Aorta (tissue), 5 donors: ENCODE measurements at regions not wholly inside any gene's neighbourhood (a gene's known extent, or its start where the extent isn't known, plus 50 kb on each side); places are given as distances from the start of the nearest gene placed in this dataset.

Experiments
- ATAC-seq: fragments of 200-7000 bp; cut with Tn5 transposase; one replicate; pipeline ENCODE4 v1.9.1; 2022; ENCODE audit warnings: moderate library complexity; ENCODE audit not compliant: low FRiP score
- DNase-seq, 2 donors: peaks; one replicate each; pipeline ENCODE4 v3.0.0-alpha.2; 2020
- H3K27ac ChIP-seq, 2 donors: one replicate each; pipeline ENCODE4 v1.5.1; 2013; ENCODE audit warnings: low read length in 2 of 2, mild to moderate bottlenecking in 2 of 2, moderate library complexity in 2 of 2, control low read depth in 1 of 2, inconsistent platforms in 1 of 2, low read depth in 1 of 2
- H3K27me3 ChIP-seq, 2 donors: one replicate each; pipeline ENCODE4 v1.6.1; 2013; ENCODE audit warnings: control low read depth in 1 of 2, low read length in 1 of 2, mild to moderate bottlenecking in 1 of 2, moderate library complexity in 1 of 2; ENCODE audit not compliant: insufficient read depth in 2 of 2, control insufficient read depth in 1 of 2
- H3K36me3 ChIP-seq, 2 donors: one replicate each; pipeline ENCODE4 v1.6.1; 2013; ENCODE audit warnings: control low read depth in 1 of 2, low read length in 1 of 2, mild to moderate bottlenecking in 1 of 2; ENCODE audit not compliant: insufficient read depth in 2 of 2, control insufficient read depth in 1 of 2
- H3K4me1 ChIP-seq, 2 donors: one replicate each; pipeline ENCODE4 v1.6.1; 2013; ENCODE audit warnings: low read length in 2 of 2, control low read depth in 1 of 2, mild to moderate bottlenecking in 1 of 2, moderate library complexity in 1 of 2; ENCODE audit not compliant: insufficient read depth in 2 of 2, control insufficient read depth in 1 of 2
- H3K4me3 ChIP-seq, 2 donors: one replicate each; pipeline ENCODE4 v1.5.1; 2013; ENCODE audit warnings: low read length in 2 of 2, control low read depth in 1 of 2, mild to moderate bottlenecking in 1 of 2
- H3K9me3 ChIP-seq: one replicate; pipeline ENCODE4 v1.6.1; 2013; ENCODE audit warnings: mild to moderate bottlenecking, low read length; ENCODE audit not compliant: control insufficient read depth
- WGBS, 2 donors: extraction: QIAGEN DNeasy Blood & Tissue Kit; methylation state at CpG; one replicate each; pipeline ENCODE4 v1.1.7; 2013; 5-methylcytosine and 5-hydroxymethylcytosine counted together
- intact Hi-C, 2 donors: fragments of 100-400 bp; cut with DNase I; formaldehyde crosslinking; loops; one replicate each; pipeline versions ENCODE4 v1.14.2 to v1.15.0; 2022
- donor health status: healthy with polysubstance abuse.
- donor health status: Bipolar disorder and iron deficiency.
- donor health status: DM: no; HTN: no; CAD: no.
- donor health status: DM: no; HTN: no; CAD: no.
- donor health status: DM: yes; HTN: yes; CAD: no.

GRCh38 chr6:126803769-126804168 lies 314.7 kb upstream of the RSPO3 start:
- no peaks in the 10 kb centered on the region for H3K9me3 ChIP-seq
- H3K27me3 ChIP-seq = no peaks in the 10 kb centered on the region
- ATAC-seq (no peak), DNase-seq (no peak)
- no peaks in the 10 kb centered on the region for H3K4me1 ChIP-seq
- intact Hi-C loops = loop anchor here in 1 of 2 donors (10.0 kb wide), 1 partner anchor 321 kb away; no protein-coding TSS in a partner anchor
- no peak overlapping the region for H3K4me3 ChIP-seq
- no peak overlapping the region for H3K27ac ChIP-seq
- H3K36me3 ChIP-seq = no peaks in the 10 kb centered on the region
- 37 to 49% methylated on average over 3 of the region's 3 CpGs for whole genome bisulfite sequencing, 2 donors

GRCh38 chr6:126804332-126805064 lies 314.0 kb upstream of the RSPO3 start:
- Histone ChIP-seq H3K36me3 (no peaks in the 10 kb centered on the region), H3K27me3 (no peaks in the 10 kb centered on the region), H3K4me3 (no peak overlapping the region), H3K9me3 (no peaks in the 10 kb centered on the region), H3K4me1 (no peaks in the 10 kb centered on the region), H3K27ac (no peak overlapping the region)
- 28 to 30% methylated on average over 5 of the region's 5 CpGs for WGBS, 2 donors
- no peak for DNase-seq
- intact Hi-C loops = loop anchor here in 1 of 2 donors (10.0 kb wide), 1 partner anchor 320 kb away; no protein-coding TSS in a partner anchor
- ATAC-seq = peak; percentile 72

- H3K27me3 ChIP-seq = no peaks in the 10 kb centered on the region
- intact Hi-C loops = loop anchor here in 1 of 2 donors (10.0 kb wide), 1 partner anchor 319 kb away; no protein-coding TSS in a partner anchor
- H3K36me3 ChIP-seq = no peaks in the 10 kb centered on the region
- H3K27ac ChIP-seq = no peak overlapping the region
- no peaks in the 10 kb centered on the region for H3K4me1 ChIP-seq
- H3K9me3 ChIP-seq = no peaks in the 10 kb centered on the region
- WGBS, 2 donors = 7 to 9% methylated on average over 1 of the region's 1 CpG
- no peak for DNase-seq
- H3K4me3 ChIP-seq = no peak overlapping the region
- no peak for ATAC-seq
Observed at GRCh38 chr6:126805861-126806260, 312.6 kb upstream of the RSPO3 start.

- no peak overlapping the region for H3K4me3 ChIP-seq
- DNase-seq = no peak
- H3K36me3 ChIP-seq = no peaks in the 10 kb centered on the region
- intact Hi-C loops = loop anchor here in 1 of 2 donors (10.0 kb wide), 1 partner anchor 317 kb away; no protein-coding TSS in a partner anchor
- no peak for ATAC-seq
- no peak overlapping the region for H3K27ac ChIP-seq
- WGBS, 2 donors = 90 to 94% methylated on average over 1 of the region's 1 CpG
- H3K27me3 ChIP-seq = no peaks in the 10 kb centered on the region
- no peaks in the 10 kb centered on the region for H3K4me1 ChIP-seq
- H3K9me3 ChIP-seq = no peaks in the 10 kb centered on the region
Observed at GRCh38 chr6:126807876-126808275, 310.6 kb upstream of the RSPO3 start.

GRCh38 chr6:126811321-126811720 lies 307.1 kb upstream of the RSPO3 start:
- Histone ChIP-seq H3K27ac (no peak overlapping the region), H3K4me1 (no peaks in the 10 kb centered on the region), H3K9me3 (no peaks in the 10 kb centered on the region), H3K36me3 (no peaks in the 10 kb centered on the region), H3K27me3 (no peaks in the 10 kb centered on the region), H3K4me3 (no peak overlapping the region)
- DNase-seq = no peak
- WGBS, 2 donors = 3 to 5% methylated on average over 3 of the region's 3 CpGs
- ATAC-seq = peak; percentile 72
- intact Hi-C loops = no loop called here

GRCh38 chr6:126812010-126812409 lies 306.5 kb upstream of the RSPO3 start:
- no peaks in the 10 kb centered on the region for H3K27me3 ChIP-seq
- no peaks in the 10 kb centered on the region for H3K36me3 ChIP-seq
- H3K9me3 ChIP-seq = no peaks in the 10 kb centered on the region
- DNase-seq = no peak
- no peak overlapping the region for H3K4me3 ChIP-seq
- WGBS, 2 donors = 19 to 25% methylated on average over 3 of the region's 3 CpGs
- intact Hi-C loops = no loop called here
- H3K4me1 ChIP-seq = no peaks in the 10 kb centered on the region
- H3K27ac ChIP-seq = no peak overlapping the region
- no peak for ATAC-seq

GRCh38 chr6:126812651-126813050 lies 305.8 kb upstream of the RSPO3 start:
- H3K9me3 ChIP-seq = no peaks in the 10 kb centered on the region
- H3K27ac ChIP-seq = no peak overlapping the region
- no peaks in the 10 kb centered on the region for H3K27me3 ChIP-seq
- intact Hi-C loops = no loop called here
- peak; percentile 19 for ATAC-seq
- 30 to 40% methylated on average over 1 of the region's 1 CpG for WGBS, 2 donors
- DNase-seq = no peak
- H3K4me3 ChIP-seq = no peak overlapping the region
- no peaks in the 10 kb centered on the region for H3K36me3 ChIP-seq
- H3K4me1 ChIP-seq = no peaks in the 10 kb centered on the region

GRCh38 chr6:126820634-126821033 lies 297.8 kb upstream of the RSPO3 start:
- no peaks in the 10 kb centered on the region for H3K4me1 ChIP-seq
- no peaks in the 10 kb centered on the region for H3K36me3 ChIP-seq
- H3K4me3 ChIP-seq = no peak overlapping the region
- no peak overlapping the region for H3K27ac ChIP-seq
- no peaks in the 10 kb centered on the region for H3K9me3 ChIP-seq
- intact Hi-C loops = no loop called here
- no peaks in the 10 kb centered on the region for H3K27me3 ChIP-seq
- no peak for ATAC-seq
- DNase-seq = no peak
- 45 to 51% methylated on average over 3 of the region's 3 CpGs for WGBS, 2 donors

GRCh38 chr6:126821706-126822105 lies 296.8 kb upstream of the RSPO3 start:
- intact Hi-C loops = no loop called here
- WGBS, 2 donors = 16 to 25% methylated on average over 2 of the region's 2 CpGs
- no peak for DNase-seq
- H3K27ac ChIP-seq = no peak overlapping the region
- no peaks in the 10 kb centered on the region for H3K9me3 ChIP-seq
- no peak overlapping the region for H3K4me3 ChIP-seq
- no peaks in the 10 kb centered on the region for H3K36me3 ChIP-seq
- no peaks in the 10 kb centered on the region for H3K4me1 ChIP-seq
- H3K27me3 ChIP-seq = no peaks in the 10 kb centered on the region
- no peak for ATAC-seq
